ENCODE measurements at regions not wholly inside any gene's neighbourhood (a gene's known extent, or its start where the extent isn't known, plus 50 kb on each side); places are given as distances from the start of the nearest gene placed in this dataset.

DNA sequence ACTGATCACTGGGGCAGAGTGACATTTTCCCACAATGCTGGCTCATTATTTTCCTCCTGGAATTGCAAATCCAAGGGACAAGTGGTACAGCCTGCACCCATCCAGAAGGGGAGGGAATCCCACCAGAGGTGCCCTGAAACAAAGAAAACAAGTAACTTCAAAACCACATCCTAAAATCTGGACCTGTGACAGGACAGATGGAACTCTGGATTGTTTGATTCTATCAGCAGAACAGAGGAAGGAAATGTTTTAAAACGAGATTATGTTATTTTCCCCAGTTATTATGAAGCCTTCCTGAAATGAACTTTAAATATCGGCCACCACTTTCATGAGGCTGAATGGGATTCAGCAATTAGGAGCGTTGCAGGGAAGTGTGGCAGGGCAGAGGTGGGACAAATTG, 62.2 kb upstream of the ECHDC3 start:
- no peak for DNase-seq
- CTCF ChIA-PET = no interaction called here
- no peak overlapping the region for H3K4me3 Mint-ChIP-seq
- H3K27ac ChIP-seq (ENCODE audit: low read length) = no peak overlapping the region
- POLR2A ChIA-PET = no interaction called here
- no peaks in the 10 kb centered on the region for H3K36me3 Mint-ChIP-seq
- peaks cover 0 to 10% of the 10 kb centered on the region in 2 donors for H3K27me3 Mint-ChIP-seq
- ATAC-seq (replicated peaks in 1 of 4) = no peak
- peaks cover 26 to 45% (median 34%) of the 10 kb centered on the region in 3 donors for H3K4me1 Mint-ChIP-seq
- peaks cover 0 to 13% of the 10 kb centered on the region in 2 experiments for H3K27me3 ChIP-seq (replicated peaks in 1 of 2; ENCODE audit: control insufficient read depth in 2 of 2, extremely low read depth in 1 of 2, insufficient read depth in 2 of 2, low read length in 1 of 2)
- H3K36me3 ChIP-seq (ENCODE audit: control insufficient read depth in 2 of 2, extremely low read depth in 1 of 2, insufficient read depth in 1 of 2, low read length in 1 of 2) = no peaks in the 10 kb centered on the region
- no peaks in the 10 kb centered on the region for H3K9me3 ChIP-seq
- peaks cover 26 to 35% of the 10 kb centered on the region in 2 experiments for H3K4me1 ChIP-seq (ENCODE audit: control insufficient read depth in 1 of 2, extremely low read depth in 1 of 2, insufficient read depth in 2 of 2, low read length in 2 of 2)
- no peak overlapping the region for H3K4me3 ChIP-seq (ENCODE audit: control insufficient read depth in 1 of 2, extremely low read depth in 1 of 2, low read length in 1 of 2)
- H3K27ac Mint-ChIP-seq = peak overlapping the region; percentile 22 to 42
- no peaks in the 10 kb centered on the region for H3K9me3 Mint-ChIP-seq
- 90% methylated on average over 2 of the region's 3 CpGs for WGBS (ENCODE audit: insufficient coverage)

DNA sequence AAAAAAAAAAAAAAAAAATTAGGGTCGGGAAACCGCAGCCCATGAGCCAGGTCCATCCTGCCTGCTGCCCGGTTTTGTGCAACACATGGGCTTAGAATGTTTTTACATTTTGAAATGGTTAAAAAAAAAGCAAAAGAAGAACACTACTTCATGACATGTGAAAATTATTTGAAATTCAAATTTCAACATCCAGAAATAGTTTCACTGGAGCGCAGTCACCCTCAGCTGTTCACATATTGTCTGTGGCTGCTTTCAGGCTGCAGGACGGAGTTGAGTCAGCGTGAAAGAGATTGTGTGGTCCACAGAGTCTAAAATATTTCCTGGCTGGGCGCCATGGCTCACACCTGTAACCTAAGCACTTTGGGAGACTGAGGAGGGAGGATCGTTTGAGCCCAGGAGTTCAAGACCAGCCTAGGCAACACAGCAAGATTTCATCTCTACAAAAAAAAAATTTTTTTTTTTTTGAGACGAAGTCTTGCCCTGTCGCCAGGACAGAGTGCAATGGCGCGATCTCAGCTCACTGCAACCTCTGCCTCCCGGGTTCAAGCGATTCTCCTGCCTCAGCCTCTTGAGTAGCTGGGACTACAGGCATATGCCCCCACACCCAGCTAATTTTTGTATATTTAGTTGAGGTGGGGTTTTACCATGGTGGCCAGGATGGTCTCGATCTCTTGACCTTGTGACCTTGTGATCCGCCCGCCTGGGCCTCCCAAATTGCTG, 63.9 kb upstream of the ECHDC3 start:
- Mint-ChIP-seq H3K27me3 (peaks cover 0 to 10% of the 10 kb centered on the region in 2 donors), H3K27ac (no peak overlapping the region), H3K36me3 (no peaks in the 10 kb centered on the region), H3K4me1 (peaks cover 19 to 35% (median 29%) of the 10 kb centered on the region in 3 donors), H3K9me3 (no peaks in the 10 kb centered on the region), H3K4me3 (no peak overlapping the region)
- DNase-seq (no peak), ATAC-seq (replicated peaks in 1 of 4) (no peak)
- no peaks in the 10 kb centered on the region for H3K9me3 ChIP-seq
- no peak overlapping the region for H3K4me3 ChIP-seq (ENCODE audit: control insufficient read depth in 1 of 2, extremely low read depth in 1 of 2, low read length in 1 of 2)
- peaks cover 21 to 28% of the 10 kb centered on the region in 2 experiments for H3K4me1 ChIP-seq (ENCODE audit: control insufficient read depth in 1 of 2, extremely low read depth in 1 of 2, insufficient read depth in 2 of 2, low read length in 2 of 2)
- no peak overlapping the region for H3K27ac ChIP-seq (ENCODE audit: low read length)
- WGBS (ENCODE audit: insufficient coverage) = 40% methylated on average over 1 of the region's 17 CpGs
- ChIA-PET CTCF (interaction anchor here in 1 of 2 donors (0.6 kb wide), 1 partner anchor 1702 kb away, joined by 3 read pairs; no protein-coding TSS in a partner anchor), POLR2A (no interaction called here)
- H3K36me3 ChIP-seq (ENCODE audit: control insufficient read depth in 2 of 2, extremely low read depth in 1 of 2, insufficient read depth in 1 of 2, low read length in 1 of 2) = no peaks in the 10 kb centered on the region
- H3K27me3 ChIP-seq (replicated peaks in 1 of 2; ENCODE audit: control insufficient read depth in 2 of 2, extremely low read depth in 1 of 2, insufficient read depth in 2 of 2, low read length in 1 of 2) = peaks cover 0 to 13% of the 10 kb centered on the region in 2 experiments

DNA sequence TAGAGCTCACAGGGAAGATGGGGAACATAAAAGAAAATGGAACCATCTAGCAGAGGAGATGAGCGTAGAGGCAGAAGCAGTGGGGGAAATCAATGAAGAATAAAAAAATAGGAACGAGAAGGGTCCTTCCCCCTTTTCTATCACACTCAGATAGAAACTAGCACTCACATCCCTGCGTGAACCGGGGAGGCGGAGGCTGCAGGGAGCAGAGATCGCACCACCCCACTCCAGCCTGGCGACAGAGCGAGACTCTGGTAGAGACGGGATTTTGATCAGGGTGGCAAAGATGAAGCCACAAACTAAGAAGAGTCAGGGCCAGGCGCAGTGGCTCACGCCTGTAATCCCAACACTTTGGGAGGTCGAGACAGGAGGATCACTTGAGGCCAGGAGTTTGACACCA, 64.7 kb upstream of the ECHDC3 start:
- ChIA-PET CTCF (interaction anchor here in 1 of 2 donors (0.6 kb wide), 1 partner anchor 1703 kb away, joined by 3 read pairs; no protein-coding TSS in a partner anchor), POLR2A (no interaction called here)
- Histone ChIP-seq H3K27ac (ENCODE audit: low read length) (no peak overlapping the region), H3K4me3 (ENCODE audit: control insufficient read depth in 1 of 2, extremely low read depth in 1 of 2, low read length in 1 of 2) (no peak overlapping the region), H3K27me3 (replicated peaks in 1 of 2; ENCODE audit: control insufficient read depth in 2 of 2, extremely low read depth in 1 of 2, insufficient read depth in 2 of 2, low read length in 1 of 2) (peaks cover 0 to 17% of the 10 kb centered on the region in 2 experiments), H3K36me3 (ENCODE audit: control insufficient read depth in 2 of 2, extremely low read depth in 1 of 2, insufficient read depth in 1 of 2, low read length in 1 of 2) (no peaks in the 10 kb centered on the region), H3K4me1 (ENCODE audit: control insufficient read depth in 1 of 2, extremely low read depth in 1 of 2, insufficient read depth in 2 of 2, low read length in 2 of 2) (peaks cover 19 to 22% of the 10 kb centered on the region in 2 experiments), H3K9me3 (no peaks in the 10 kb centered on the region)
- WGBS (ENCODE audit: insufficient coverage) = 65% methylated on average over 4 of the region's 12 CpGs
- ATAC-seq (replicated peaks in 1 of 4) = no peak
- no peak for DNase-seq
- H3K9me3 Mint-ChIP-seq = no peaks in the 10 kb centered on the region
- no peaks in the 10 kb centered on the region for H3K36me3 Mint-ChIP-seq
- H3K27me3 Mint-ChIP-seq = peaks cover 0 to 10% of the 10 kb centered on the region in 2 donors
- H3K4me1 Mint-ChIP-seq = peaks cover 16 to 29% (median 26%) of the 10 kb centered on the region in 3 donors
- H3K27ac Mint-ChIP-seq = peak overlapping the region in 1 of 2 donors; percentile 22
- no peak overlapping the region for H3K4me3 Mint-ChIP-seq

DNA sequence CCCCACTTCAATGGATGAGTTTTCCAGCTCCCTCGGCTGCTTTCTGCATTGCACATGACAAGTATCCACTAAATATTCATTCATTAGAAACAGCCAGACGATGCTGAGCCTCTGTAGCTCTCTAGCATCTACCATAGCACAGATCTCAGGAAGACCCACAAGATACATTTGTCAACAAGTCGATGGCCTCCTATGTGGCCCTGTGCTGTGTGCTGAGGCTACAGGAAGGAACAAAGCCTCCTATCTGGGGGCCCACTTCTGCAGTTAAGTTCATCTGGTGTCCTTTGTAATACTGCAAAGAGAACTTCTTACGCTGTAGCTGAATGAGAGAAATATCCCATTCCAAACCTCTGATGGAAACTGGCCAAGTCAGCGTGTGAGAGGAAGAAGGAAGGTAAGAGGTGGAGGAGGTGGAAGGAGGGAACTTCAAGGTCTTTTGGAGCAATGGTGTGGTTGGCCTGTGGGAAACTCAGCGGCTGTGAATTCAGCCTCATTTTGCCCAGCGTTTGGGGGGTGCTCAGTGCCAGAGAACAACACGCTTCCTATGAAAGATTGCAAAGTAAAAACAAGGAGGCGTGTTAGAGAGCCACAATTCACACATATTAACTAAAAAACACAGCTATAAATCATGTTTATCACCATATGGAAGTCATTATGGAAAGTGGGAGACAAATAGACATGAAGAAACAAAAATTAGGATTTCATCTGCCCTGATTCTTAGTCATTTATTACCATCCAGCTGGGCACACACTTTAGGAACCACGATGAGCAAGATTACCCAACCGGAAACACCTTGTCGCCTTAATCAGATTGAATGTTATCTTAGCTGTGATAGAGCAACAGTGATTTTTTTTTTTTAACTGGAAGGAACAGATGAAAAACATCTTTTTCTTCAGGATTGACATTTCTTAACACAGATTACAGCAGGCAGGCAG, 62.2 kb upstream of the USP6NL start:
- Histone ChIP-seq H3K27ac (ENCODE audit: low read length) (no peak overlapping the region), H3K27me3 (replicated peaks in 1 of 2; ENCODE audit: control insufficient read depth in 2 of 2, extremely low read depth in 1 of 2, insufficient read depth in 2 of 2, low read length in 1 of 2) (peaks cover 0 to 17% of the 10 kb centered on the region in 2 experiments), H3K9me3 (no peaks in the 10 kb centered on the region), H3K4me1 (ENCODE audit: control insufficient read depth in 1 of 2, extremely low read depth in 1 of 2, insufficient read depth in 2 of 2, low read length in 2 of 2) (peaks cover 10 to 12% of the 10 kb centered on the region in 2 experiments), H3K36me3 (ENCODE audit: control insufficient read depth in 2 of 2, extremely low read depth in 1 of 2, insufficient read depth in 1 of 2, low read length in 1 of 2) (no peaks in the 10 kb centered on the region), H3K4me3 (ENCODE audit: control insufficient read depth in 1 of 2, extremely low read depth in 1 of 2, low read length in 1 of 2) (no peak overlapping the region)
- POLR2A ChIA-PET = interaction anchor here in 1 of 2 donors (0.6 kb wide), 1 partner anchor 66 kb away, joined by 4 read pairs; no protein-coding TSS in a partner anchor
- Mint-ChIP-seq H3K4me3 (peak overlapping the region in 1 of 3 donors; percentile 1), H3K36me3 (no peaks in the 10 kb centered on the region), H3K9me3 (no peaks in the 10 kb centered on the region), H3K27me3 (peaks cover 0 to 10% of the 10 kb centered on the region in 2 donors), H3K4me1 (peaks cover 14 to 24% (median 21%) of the 10 kb centered on the region in 3 donors), H3K27ac (peak overlapping the region in 1 of 2 donors; percentile 25)
- no peak for DNase-seq
- CTCF ChIA-PET = no interaction called here
- WGBS (ENCODE audit: insufficient coverage) = 38% methylated on average over 6 of the region's 12 CpGs
- peak in 1 of 4 experiments; percentile 43 for ATAC-seq (replicated peaks in 1 of 4)

- Mint-ChIP-seq H3K27me3 (peaks cover 0 to 10% of the 10 kb centered on the region in 2 donors), H3K9me3 (no peaks in the 10 kb centered on the region), H3K27ac (no peak overlapping the region), H3K36me3 (no peaks in the 10 kb centered on the region), H3K4me3 (no peak overlapping the region), H3K4me1 (peaks cover 14 to 24% (median 21%) of the 10 kb centered on the region in 3 donors)
- ChIA-PET CTCF (no interaction called here), POLR2A (no interaction called here)
- Histone ChIP-seq H3K27me3 (replicated peaks in 1 of 2; ENCODE audit: control insufficient read depth in 2 of 2, extremely low read depth in 1 of 2, insufficient read depth in 2 of 2, low read length in 1 of 2) (peaks cover 0 to 10% of the 10 kb centered on the region in 2 experiments), H3K27ac (ENCODE audit: low read length) (no peak overlapping the region), H3K4me3 (ENCODE audit: control insufficient read depth in 1 of 2, extremely low read depth in 1 of 2, low read length in 1 of 2) (no peak overlapping the region), H3K9me3 (no peaks in the 10 kb centered on the region), H3K36me3 (ENCODE audit: control insufficient read depth in 2 of 2, extremely low read depth in 1 of 2, insufficient read depth in 1 of 2, low read length in 1 of 2) (no peaks in the 10 kb centered on the region), H3K4me1 (ENCODE audit: control insufficient read depth in 1 of 2, extremely low read depth in 1 of 2, insufficient read depth in 2 of 2, low read length in 2 of 2) (peaks cover 10 to 12% of the 10 kb centered on the region in 2 experiments)
- DNase-seq (no peak), ATAC-seq (replicated peaks in 1 of 4) (no peak)
- 97% methylated on average over 9 of the region's 9 CpGs for WGBS (ENCODE audit: insufficient coverage)
These were observed 61.4 kb upstream of the USP6NL start for GRCh38 chr10:11672836-11673235.

DNA sequence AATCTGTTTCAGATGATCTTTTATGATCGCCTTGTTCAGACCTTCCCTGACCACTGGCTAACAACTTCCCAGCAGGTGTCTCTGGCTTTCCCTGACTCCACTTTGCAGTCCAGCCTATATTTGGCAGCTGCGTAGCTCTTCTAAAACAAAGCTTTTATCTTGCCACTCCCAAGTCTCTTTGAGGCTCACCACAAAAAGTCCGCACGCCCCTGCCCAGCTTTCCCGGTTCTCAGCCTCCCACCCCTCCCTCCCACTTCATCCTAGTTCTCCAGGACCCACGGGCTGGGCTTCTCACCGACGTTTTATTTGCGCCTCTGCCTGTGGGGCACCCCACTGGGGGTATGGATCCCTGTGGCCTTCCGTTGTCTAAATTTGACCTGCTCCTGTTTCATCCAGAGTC, 58.9 kb upstream of the USP6NL start:
- ATAC-seq (replicated peaks in 1 of 4) = no peak
- POLR2A ChIA-PET = no interaction called here
- CTCF ChIA-PET = no interaction called here

More for the DNA sequence above, 58.9 kb upstream of the USP6NL start:
- Mint-ChIP-seq H3K36me3 (peaks cover 3% of the 10 kb centered on the region), H3K9me3 (peaks cover 0 to 5% (median 0%) of the 10 kb centered on the region in 3 donors), H3K4me3 (no peak overlapping the region), H3K27ac (no peak overlapping the region), H3K4me1 (peaks cover 14 to 21% (median 20%) of the 10 kb centered on the region in 3 donors), H3K27me3 (peaks cover 0 to 4% of the 10 kb centered on the region in 2 donors)
- H3K9me3 ChIP-seq = no peaks in the 10 kb centered on the region
- no peaks in the 10 kb centered on the region for H3K36me3 ChIP-seq (ENCODE audit: control insufficient read depth in 2 of 2, extremely low read depth in 1 of 2, insufficient read depth in 1 of 2, low read length in 1 of 2)
- H3K4me1 ChIP-seq (ENCODE audit: control insufficient read depth in 1 of 2, extremely low read depth in 1 of 2, insufficient read depth in 2 of 2, low read length in 2 of 2) = peaks cover 10 to 12% of the 10 kb centered on the region in 2 experiments
- H3K27ac ChIP-seq (ENCODE audit: low read length) = no peak overlapping the region
- H3K4me3 ChIP-seq (ENCODE audit: control insufficient read depth in 1 of 2, extremely low read depth in 1 of 2, low read length in 1 of 2) = no peak overlapping the region
- WGBS (ENCODE audit: insufficient coverage) = 87% methylated on average over 9 of the region's 10 CpGs
- no peak for DNase-seq
- H3K27me3 ChIP-seq (replicated peaks in 1 of 2; ENCODE audit: control insufficient read depth in 2 of 2, extremely low read depth in 1 of 2, insufficient read depth in 2 of 2, low read length in 1 of 2) = peaks cover 0 to 3% of the 10 kb centered on the region in 2 experiments

All from T-cell (primary cell).